ENCODE measurements at regions not wholly inside any gene's neighbourhood (a gene's known extent, or its start where the extent isn't known, plus 50 kb on each side); places are given as distances from the start of the nearest gene placed in this dataset.
"Not testable (repeated sequence)": the region's sequence is repeated elsewhere in the genome, so short reads cannot be mapped to it uniquely, and the experiment has no call there.

DNA sequence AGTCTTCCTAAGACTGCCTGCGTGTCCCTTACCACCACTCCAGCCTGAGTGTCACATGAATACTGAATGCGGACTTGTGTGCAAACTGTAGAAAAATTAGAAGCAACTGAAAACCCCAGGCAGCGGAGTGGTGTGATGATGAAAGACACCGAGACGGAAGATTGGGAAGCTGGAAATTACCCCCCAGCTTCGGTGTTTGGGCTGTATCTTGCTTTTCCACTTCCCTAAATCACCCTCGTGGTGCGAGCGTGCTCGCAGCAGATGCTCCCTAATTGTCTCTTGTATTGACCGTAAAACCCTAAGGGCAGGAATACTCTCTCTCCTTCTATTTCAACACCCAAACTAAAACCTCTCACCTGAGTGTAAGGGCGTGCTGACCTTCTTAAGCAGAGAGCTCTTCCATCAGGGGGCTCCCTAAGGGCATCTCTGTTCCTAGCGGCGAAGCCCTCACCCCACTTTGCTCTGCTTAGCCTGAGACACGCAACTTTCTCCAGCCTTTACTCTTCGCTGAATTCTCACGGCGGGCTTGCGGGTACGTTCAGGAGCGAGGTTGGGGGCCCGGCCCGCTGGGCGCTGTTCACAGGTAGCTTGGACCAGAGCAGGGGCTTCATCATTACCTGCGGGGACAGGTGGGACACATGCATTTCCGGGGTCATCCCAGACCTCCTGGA, 62.4 kb downstream of the CRYBB2 start:
- no peak for DNase-seq

DNA sequence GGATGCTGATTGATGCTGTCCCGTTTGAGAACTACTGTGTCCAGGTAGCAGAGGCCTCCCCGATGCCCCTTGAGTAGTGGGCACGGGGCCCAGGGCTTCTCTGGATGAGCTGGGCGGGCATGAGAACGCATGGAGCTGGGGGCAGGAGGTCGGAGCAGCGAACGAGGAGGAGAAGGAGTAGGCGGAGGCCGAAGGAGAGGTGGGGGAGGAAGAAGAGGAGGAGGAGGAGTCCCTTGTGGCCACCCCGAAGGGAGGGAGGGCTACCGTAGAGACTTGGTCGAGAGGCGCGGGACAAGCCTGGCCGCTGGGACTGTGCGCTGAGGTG, 62.9 kb downstream of the CRYBB2 start:
- no peak for DNase-seq

DNA sequence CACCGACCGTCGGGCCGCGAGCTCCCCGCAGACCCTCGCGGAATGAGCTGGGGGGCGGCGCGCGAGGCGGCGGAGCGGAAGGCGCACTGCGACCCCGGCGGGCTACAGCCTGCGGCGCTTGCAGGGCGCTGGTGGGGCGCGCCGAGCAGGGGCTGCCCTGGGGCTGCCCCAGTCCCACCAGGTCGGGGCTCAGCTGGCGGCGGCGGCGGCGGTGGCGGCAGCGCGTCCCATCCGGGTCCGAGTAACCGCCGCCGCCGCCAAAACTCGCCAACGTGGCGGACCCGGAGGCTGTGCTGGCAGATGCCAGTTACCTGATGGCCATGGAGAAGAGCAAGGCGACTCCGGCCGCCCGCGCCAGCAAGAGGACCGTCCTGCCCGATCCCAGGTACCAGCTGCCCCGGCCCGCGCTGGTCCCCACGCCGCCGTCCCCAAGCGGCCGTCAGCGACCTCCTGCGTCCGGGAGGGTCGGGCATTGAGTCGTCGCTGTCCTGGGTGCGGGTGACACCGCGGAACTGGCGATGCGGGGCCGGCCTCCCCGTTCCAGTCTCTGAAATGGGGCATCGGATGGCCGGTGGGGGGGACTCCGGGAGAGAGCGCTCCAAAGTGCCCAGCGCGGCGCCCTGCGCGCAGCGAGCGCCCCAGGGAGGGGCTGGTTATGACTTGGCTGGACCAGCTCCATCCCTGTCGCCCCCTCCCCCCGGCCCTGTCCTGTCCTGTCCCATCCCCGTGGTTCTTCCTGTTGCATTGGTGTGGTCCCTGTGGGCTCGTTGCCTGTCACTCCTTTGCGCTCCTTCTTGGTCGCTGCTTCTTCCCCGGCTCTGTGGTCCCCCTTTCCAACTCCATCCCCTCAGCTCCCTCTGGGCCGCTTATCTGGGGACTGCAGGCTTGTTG, 63.5 kb downstream of the CRYBB2 start:
- no peak for DNase-seq

DNA sequence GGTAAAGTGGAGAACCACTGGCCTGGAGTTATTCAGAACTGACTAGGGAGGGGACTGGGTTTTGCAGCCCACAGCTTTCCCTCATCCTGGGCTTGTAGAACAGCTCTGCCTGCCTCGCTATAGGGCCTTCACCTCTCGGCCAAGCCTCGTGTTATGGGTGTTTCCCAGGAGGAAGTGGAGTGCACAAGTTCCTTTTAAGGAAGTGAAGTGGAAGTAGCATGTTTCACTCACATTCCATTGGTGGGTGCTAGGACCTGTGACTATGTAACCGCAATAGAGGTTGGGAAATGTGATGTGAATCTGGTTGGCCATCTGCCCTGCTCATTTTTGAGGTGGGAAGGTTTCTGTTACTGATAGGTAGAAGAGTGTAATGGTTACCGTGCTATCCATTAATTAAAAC, 69.0 kb downstream of the CRYBB2 start:
- DNase-seq: not testable (repeated sequence)

DNA sequence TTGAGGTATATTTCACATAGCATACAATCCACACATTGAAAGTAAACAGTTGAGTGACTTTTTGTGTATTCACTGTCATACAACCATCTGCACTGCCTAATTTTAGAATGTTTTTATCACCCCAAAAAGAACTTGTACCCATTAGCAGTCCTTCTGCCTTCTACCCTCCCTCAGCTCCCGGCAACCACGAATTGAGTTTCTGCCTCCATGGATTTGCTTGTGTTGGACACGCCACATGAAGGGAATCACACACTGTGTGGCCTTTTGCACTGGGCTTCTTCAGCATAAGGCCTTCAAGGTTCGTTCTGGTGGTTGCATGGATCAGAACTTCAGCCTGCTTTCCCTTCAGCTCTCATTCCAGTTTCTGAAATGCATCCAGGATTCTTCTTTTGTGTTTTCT, 82.5 kb downstream of the CRYBB2 start:
- DNase-seq: not testable (repeated sequence)

DNA sequence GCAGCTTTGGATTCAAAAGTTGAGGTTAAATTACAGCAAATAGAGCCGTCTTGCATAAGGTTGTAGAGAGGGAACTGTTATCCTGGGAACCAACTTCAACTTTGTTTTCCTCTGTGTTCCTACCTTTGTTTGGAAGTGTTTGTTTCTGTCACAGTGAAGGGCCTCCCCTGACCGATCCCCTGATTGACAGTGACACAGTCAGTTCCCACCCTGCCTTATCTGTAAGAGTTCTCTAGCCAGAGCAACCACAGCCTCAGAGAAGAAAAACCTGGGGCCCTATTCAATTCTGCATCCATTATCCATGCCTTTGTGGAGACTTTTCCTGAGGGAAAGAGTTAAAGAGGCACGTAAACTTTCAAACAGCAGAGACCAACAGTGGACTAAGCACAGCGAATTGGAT, 90.1 kb downstream of the CRYBB2 start:
- DNase-seq: not testable (repeated sequence)

DNA sequence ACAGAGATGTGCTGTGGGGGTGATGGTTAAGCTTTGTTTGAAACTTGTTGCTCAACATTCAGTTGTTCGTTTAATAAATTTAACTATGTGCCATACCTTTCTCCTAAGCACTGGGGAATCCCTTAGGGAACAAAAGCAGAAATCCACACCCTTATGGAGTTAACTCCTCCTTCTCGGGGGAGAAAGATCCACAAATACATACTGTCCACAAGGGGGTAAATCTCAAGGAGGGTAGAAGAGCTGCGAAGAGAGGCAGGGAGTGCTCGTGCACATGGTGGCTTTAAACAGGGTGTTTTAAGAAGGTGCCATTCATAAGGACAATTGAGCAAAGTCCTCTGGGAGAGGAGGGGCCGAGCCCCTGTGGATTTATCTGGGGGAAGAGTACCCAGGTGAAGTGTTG, 92.5 kb downstream of the CRYBB2 start:
- DNase-seq: not testable (repeated sequence)

DNA sequence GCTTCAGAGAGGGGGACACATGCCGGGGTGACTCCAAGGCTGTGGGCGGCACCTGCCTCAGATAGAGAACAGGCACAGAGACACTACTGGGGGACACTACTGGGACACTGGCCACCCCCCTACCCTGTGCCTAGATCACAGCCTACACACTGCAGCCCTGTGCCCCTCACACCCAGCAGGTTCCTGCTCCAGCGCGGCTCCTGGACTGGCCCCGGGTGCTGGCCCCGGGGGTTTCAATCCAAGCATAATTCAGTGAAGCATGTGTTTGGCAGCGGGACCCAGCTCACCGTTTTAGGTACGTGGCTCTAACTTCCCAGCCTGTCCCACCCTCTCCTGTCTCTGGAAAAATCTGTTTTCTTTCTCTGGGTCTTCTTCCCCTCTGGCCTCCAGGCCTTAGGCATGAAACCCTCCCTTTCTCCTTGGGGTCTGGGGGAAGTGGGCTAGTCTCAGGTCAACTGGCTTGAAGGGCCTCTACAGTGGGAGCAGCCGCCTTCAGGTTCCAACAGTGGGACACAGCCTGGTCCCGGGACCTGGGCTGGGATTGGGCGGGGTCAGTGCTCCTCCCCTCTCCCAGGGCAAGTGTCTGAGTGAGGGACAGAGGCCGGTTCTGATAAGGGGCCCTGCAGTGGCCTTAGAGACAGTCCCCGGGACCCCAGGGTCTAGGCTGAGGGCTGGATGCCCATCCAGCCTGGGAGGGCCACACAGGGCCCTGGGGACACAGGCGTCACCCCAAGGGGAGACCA, 98.8 kb downstream of the CRYBB2 start:
- DNase-seq: no peak

DNA sequence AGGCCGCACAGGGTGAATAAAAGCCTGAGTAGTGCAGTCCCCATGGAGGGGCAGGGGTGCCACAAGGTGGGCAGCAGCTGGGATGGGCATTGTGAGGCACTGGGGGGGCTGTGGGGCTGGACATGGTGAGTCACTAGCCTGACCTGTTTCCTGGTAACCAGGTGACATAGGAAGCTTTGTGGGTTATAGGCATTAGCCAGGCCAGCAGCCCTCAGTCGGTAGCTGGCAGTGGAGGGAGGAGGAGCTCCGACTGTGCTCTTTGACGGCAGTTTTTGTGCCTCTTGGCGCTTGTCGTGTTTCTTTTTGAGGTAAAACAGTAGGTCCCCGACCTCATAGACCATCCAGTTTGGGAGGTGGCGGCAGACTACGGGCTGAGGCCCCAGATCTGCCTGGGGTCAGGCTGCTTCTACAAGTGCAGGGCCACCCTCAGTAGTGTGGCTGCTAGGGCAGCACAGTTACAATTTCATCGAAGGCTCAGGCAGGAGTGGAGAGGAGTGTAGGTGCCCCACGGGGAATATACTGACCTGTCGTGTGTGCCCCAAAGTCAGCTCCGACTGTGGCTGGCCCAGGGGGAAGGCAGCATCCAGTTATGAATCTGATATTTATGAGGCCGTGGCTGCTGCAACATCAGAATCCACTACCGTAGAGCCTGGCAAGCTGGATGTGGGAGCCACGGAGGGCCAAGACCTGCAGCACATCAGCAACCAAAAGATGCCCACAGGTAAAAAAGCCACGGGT, 107.7 kb downstream of the CRYBB2 start:
- DNase-seq: no peak

DNA sequence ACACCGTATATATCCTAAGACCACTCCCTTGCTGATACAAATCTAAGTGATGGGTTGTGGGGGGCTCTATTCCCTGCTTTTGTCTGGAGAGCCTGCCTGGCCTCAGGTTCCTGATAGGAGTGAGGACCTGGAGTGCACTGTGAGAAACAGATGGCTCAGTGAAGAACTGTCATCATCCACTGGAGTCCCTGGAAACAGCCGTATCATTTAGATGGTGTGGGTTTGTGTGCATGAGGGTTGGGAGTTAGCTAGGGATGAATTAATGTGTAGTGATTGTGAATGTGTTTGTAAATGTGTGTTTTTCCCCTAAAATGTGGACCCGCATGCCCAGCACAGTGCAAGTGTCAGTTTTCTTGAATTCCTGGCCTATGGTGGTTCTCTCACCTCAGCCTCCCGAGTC, 111.6 kb downstream of the CRYBB2 start:
- DNase-seq: no peak

DNA sequence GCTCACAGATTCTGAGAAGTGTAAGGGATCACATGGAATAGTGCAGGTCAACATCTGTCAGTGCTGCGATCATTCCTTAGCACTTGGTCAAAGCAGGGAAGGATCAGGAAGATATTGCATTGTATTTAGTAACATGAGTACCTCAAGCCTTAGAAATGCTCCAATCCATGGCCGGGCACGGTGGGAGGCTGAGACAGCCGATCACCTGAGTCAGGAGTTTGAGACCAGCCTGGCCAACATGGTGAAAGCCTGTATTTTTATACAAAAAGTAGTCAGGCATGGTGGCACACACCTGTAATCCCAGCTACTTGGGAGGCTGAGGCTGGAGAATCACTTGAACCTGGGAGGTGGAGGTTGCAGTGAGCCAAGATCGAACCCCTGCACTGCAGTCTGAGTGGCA, 112.5 kb downstream of the CRYBB2 start:
- DNase-seq: not testable (repeated sequence)

DNA sequence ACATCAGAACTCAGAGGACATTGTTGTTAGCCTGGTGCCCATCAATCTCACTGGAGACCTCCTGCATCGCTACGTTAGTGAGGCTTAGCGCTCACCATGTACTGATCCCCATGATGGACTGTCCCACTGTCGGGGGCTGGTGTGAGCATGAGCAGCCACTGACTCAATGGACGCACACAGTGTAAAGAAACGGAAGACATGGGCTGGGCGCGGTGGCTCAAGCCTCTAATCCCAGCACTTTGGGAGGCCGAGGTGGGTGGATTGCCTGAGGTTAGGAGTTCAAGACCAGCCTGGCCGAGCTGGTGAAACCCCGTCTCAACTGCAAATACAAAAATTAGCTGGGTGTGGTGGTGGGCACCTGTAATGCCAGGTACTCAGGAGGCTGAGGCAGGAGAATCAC, 112.9 kb downstream of the CRYBB2 start:
- no peak for DNase-seq

DNA sequence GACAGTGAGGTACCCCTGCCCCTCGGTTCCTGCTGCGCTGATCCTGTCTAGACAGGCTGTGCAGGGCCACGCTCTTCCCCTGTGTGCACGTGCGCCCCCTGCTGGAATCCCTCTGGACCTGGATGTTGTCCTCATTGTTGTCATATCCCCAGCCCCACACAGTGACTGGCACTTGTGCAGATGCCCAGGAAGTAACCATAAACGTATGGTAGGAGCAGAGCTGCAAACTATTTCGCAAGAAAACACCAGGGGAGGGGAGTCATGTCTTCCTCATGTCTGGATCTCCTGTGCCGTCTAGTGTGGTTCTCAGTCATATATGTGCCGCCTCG, 114.7 kb downstream of the CRYBB2 start:
- DNase-seq: peak; percentile 53

DNA sequence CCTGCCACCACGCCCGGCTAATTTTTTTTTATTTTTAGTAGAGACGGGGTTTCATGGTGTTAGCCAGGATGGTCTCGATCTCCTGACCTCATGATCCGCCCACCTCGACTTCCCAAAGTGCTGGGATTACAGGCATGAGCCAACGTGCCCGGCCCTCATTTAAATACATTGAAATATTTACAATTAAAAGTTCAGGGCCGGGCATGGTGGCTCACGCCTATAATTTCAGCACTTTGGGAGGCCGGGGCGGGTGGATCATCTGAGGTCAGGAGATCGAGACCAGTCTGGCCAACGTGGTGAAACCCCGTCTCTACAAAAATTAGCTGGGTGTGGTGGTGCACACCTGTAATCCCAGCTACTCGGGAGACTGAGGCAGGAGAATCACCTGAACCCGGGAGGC, 115.2 kb downstream of the CRYBB2 start:
- not testable (repeated sequence) for DNase-seq

DNA sequence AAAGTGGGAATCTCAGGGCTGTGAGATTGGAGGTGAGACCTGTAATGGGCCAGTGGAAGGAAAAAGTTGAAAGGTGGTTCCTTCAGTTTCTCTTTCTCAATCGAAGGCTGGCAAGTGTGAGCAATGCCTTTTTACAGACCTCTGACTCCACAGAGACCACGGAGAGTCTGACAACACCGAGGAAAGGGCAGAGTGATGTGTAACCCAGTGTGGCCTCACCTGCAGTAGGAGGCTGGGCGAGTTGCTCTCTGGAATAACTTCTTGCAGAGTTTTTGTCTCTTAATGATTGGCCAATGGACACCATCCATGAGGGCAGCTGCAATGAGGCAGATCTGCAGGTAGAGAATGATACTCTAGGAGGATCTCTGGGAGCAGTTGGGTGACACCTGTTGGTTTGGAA, 115.8 kb downstream of the CRYBB2 start:
- not testable (repeated sequence) for DNase-seq

DNA sequence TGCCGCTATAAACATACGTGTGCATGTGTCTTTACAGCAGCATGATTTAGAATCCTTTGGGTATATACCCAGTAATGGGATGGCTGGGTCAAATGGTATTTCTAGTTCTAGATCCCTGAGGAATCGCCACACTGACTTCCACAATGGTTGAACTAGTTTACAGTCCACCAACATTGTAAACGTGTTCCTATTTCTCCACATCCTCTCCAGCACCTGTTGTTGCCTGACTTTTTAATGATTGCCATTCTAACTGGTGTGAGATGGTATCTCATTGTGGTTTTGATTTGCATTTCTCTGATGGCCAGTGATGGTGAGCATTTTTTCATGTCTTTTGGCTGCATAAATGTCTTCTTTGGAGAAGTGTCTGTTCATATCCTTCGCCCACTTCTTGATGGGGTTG, 121.1 kb downstream of the CRYBB2 start:
- DNase-seq: not testable (repeated sequence)

DNA sequence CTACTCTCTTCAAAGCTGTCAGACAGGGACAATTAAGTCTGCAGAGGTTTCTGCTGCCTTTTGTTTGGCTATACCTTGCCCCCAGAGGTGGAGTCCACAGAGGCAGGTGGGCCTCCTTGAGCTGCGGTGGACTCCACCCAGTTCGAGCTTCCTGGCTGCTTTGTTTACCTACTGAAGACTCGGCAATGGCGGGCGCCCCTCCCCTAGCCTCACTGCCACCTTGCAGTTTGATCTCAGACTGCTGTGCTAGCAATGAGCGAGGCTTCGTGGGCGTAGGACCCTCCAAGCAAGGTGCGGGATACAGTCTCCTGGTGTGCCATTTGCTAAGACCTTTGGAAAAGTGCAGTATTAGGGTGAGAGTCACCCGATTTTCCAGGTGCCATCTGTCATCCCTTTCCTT, 124.9 kb downstream of the CRYBB2 start:
- DNase-seq: not testable (repeated sequence)

DNA sequence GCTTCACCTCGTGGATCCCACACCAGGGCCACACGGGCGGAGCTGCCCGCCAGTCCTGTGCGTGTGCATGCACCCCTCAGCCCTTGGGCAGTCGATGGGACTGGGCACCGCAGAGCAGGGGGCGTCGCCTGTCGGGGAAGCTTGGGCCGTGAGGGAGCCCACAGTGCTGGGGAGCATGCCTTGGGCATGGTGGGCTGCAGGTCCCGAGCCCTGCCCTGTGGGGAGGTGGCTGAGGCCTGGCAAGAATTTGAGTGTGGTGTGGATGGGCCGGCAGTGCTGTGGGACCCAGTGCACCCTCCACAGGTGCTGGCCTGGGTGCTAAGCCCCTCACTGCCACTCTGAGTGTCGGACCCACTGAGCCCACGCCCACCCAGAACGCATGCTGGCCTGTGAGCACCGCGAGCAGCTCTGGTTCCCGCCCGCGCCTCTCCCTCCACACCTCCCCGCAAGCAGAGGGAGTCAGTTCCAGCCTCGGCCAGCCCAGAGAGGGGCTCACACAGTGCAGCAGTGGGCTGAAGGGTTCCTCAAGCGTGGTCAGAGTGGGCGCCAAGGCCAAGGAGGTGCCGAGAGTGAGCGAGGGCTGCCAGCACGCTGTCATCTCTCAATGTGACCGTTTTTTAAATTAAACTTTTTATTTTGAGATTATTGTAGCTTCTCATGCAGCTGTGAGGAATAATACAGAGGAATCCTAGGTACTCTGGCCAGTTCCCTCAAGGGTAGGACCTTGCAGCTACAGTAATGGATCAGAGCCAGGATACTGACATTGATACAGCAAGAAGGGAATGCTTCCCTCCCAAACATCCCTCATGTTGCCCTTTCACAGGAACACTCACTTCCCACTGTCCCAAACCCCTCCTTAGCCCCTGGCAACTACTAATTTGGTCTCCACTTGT, 127.7 kb downstream of the CRYBB2 start:
- no peak for DNase-seq

DNA sequence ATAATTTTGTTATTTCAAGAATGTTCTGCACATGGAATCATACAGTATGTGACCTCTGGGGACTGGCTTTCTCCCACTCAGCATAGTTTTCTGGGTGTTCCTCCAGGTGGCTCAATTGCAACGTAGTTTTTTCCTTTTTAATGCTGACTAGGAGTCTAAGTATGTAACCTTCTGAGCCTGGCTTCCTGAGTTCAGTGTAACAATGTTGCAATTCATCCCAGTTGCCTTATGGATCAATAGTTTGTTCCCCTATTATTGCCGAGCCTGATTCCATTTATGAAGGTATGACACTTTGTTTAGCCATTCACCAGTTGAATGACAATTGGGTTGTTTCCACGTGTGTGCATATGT, 128.3 kb downstream of the CRYBB2 start:
- DNase-seq: no peak

DNA sequence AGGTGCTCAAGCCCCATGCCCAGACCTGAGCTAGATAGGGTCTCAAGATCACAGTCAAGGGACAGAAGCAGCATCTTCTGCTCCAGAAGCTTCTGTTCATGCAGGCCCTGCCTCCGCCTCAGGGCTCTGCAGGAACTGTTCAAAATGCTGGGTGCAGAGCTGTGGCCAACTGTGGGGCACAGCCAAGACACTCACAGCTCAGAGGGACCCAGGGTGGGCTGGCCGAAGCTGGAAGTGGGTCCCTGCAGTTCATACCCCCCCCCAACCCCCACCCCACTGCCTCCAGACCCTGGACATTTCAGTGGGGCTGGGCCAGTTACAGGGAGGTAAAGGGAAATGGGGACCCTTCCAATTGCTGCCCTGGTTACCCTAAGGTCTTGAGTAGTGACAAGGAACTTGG, 129.0 kb downstream of the CRYBB2 start:
- no peak for DNase-seq

DNA sequence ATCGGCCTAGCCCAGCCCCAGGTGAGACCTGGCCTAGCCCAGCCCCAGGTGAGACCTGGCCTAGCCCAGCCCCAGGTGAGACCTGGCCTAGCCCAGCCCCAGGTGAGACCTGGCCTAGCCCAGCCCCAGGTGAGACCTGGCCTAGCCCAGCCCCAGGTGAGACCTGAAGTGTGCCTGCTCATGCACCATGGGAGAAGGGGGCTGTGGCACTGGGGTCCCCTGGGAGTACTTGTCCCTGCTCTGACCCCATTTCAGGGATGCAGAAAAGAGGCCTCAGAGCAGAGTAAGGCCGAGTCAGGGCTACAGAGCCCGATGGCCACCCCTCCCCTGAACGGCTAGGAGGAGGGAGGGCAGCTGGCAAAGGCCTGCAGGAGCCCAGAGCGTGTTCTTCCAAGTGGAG, 129.6 kb downstream of the CRYBB2 start:
- DNase-seq: not testable (repeated sequence)

DNA sequence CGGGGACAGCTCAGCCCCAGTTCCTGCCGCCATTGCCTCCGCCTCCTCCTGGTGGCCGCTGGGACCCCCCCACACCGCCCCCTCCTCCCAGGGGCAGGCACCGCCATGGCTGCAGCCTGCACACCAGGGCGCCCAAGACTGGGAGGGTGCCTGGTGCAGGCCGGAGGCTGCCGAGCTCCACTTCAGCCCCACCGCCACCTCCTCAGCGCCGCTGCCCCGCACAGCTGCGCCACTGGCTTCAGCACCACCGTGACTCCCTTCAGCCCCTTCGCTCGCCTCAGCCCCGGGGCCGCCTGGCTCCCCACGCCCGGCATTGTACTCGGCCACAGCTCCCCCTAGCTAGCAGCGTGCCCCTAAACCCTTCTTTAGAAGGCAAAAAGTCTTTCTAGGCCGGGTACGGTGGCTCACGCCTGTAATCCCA, 131.1 kb downstream of the CRYBB2 start:
- no peak for DNase-seq
